SJCRH30 (cell line): ENCODE measurements at regions not wholly inside any gene's neighbourhood (a gene's known extent, or its start where the extent isn't known, plus 50 kb on each side); places are given as distances from the start of the nearest gene placed in this dataset.
"Not testable (repeated sequence)": the region's sequence is repeated elsewhere in the genome, so short reads cannot be mapped to it uniquely, and the experiment has no call there.

ENCODE experiments used
- DNase-seq, 2 experiments: peaks; one replicate each; pipeline ENCODE4 v3.0.0-alpha.2; 2015 to 2020
- H3K27ac ChIP-seq: fragments of 250-450 bp; sonication (Bioruptor Pico); 2 replicates; pipeline ENCODE4 v1.5.1; 2020; ENCODE audit warnings: mild to moderate bottlenecking, moderate library complexity
- H3K27me3 ChIP-seq: fragments of 250-450 bp; sonication (Bioruptor Pico); 2 replicates; pipeline ENCODE4 v1.5.1; 2020; ENCODE audit warnings: mild to moderate bottlenecking, moderate library complexity
- H3K36me3 ChIP-seq: fragments of 250-450 bp; sonication (Bioruptor Pico); 2 replicates; pipeline ENCODE4 v1.5.1; 2020; ENCODE audit warnings: mild to moderate bottlenecking, moderate library complexity
- H3K4me1 ChIP-seq: fragments of 250-450 bp; sonication (Bioruptor Pico); 2 replicates; pipeline ENCODE4 v1.5.1; 2020; ENCODE audit warnings: mild to moderate bottlenecking, moderate library complexity
- H3K4me3 ChIP-seq: fragments of 250-450 bp; sonication (Bioruptor Pico); 2 replicates; pipeline ENCODE4 v1.5.1; 2020; ENCODE audit warnings: mild to moderate bottlenecking, moderate library complexity
- H3K9me3 ChIP-seq: fragments of 250-450 bp; sonication (Bioruptor Pico); replicated peaks from 2 replicates; pipeline ENCODE4 v1.5.1; 2020; ENCODE audit warnings: mild to moderate bottlenecking, moderate library complexity

DNA sequence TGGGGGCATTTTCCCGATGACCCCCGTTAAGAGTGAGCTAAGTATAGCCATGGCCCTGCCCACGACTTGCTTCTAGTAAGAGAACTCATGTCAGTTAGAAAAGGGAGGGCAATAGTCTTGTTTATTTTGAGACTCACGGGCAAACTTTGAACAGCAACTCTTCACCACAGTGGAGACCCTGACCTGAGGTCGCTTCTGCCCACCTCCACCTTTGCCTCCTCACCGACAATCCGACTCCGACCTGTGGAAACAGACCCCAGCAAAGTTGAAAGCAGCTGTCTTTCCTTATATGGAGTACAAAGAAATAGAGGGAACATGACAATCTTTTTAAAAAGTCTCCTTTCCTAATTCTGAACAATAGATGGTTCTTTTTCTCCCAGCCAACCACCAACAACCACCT, 155.0 kb upstream of the GCFC2 start:
- Histone ChIP-seq H3K36me3 (no peaks in the 10 kb centered on the region), H3K4me1 (no peaks in the 10 kb centered on the region), H3K27me3 (peaks cover 7% of the 10 kb centered on the region; the same call in 1 of the 2 replicates), H3K27ac (no peak overlapping the region), H3K4me3 (no peak overlapping the region), H3K9me3 (no peaks in the 10 kb centered on the region; the same call in 1 of the 2 replicates)
- no peak for DNase-seq

DNA sequence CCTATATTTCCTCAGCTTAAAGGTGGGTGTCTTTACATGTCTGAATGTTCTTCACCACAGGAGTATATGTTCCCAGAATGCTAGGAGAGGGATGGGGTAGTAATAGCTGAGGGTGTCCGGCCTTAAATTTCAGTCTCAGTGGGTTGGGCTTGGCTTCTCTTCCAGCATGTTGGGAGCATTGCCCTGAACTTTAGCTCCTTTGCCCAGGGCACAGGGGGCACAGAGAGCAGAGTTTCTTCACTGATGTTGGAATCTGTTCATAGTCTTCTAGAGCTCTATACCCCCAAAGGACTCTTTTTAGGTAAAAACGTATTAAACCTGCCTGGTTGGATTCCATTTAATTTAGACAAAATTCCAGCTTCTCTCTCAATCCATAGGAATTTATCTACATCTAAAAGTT, 154.4 kb upstream of the GCFC2 start:
- H3K36me3 ChIP-seq: no peaks in the 10 kb centered on the region
- no peak overlapping the region for H3K4me3 ChIP-seq
- DNase-seq: no peak
- no peaks in the 10 kb centered on the region; the same call in 1 of the 2 replicates for H3K9me3 ChIP-seq
- H3K4me1 ChIP-seq: no peaks in the 10 kb centered on the region
- peaks cover 3% of the 10 kb centered on the region; the same call in 1 of the 2 replicates for H3K27me3 ChIP-seq
- no peak overlapping the region for H3K27ac ChIP-seq

DNA sequence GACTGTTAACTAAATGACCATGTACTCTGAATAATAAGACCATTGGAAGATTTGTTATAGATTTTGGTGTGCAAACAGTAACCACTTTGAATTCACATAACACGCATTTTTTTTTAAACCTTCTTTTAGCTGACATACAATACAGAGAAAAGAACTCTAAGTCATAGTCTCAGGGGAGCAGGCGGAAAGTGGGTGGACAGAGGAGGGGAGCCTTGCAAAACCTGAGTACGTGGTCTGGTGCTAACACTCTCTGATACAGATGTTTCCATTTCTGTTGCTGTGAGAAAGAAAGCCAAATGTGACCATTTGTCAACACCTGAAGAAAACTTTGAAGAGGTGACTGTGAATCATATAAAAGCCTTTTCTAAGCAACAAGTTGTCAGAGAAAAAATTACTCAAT, 151.8 kb upstream of the GCFC2 start:
- H3K4me3 ChIP-seq: no peak overlapping the region
- H3K9me3 ChIP-seq: no peaks in the 10 kb centered on the region
- H3K27ac ChIP-seq: no peak overlapping the region
- no peaks in the 10 kb centered on the region for H3K36me3 ChIP-seq
- 0 out of 2 replicates have a peak, but pooled peaks cover 3% of the 10 kb centered on the region for H3K27me3 ChIP-seq
- DNase-seq: no peak
- no peaks in the 10 kb centered on the region for H3K4me1 ChIP-seq

DNA sequence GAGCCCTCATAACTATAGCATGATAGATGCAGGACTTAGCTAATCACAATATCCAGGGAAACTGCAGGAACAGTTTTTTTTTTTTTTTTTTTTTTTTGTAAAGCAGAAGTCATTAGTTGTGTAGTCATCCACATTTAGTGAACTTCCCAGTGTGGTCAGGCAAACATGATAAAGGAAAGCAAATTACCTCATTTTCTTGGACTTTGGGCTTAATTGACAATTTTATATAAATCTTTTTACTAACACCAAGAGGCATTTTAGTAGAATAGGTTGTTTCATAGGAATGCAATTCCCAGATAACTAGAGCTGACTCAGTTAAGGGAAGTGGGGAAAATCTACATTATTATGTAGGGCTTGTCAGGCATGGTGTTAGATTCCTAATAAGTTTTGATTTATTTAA, 142.7 kb upstream of the GCFC2 start:
- no peak overlapping the region for H3K27ac ChIP-seq
- H3K4me1 ChIP-seq: no peaks in the 10 kb centered on the region
- DNase-seq: no peak
- H3K9me3 ChIP-seq: 0 out of 2 replicates have a peak, but pooled peaks cover 2% of the 10 kb centered on the region
- H3K36me3 ChIP-seq: no peaks in the 10 kb centered on the region
- H3K27me3 ChIP-seq: no peaks in the 10 kb centered on the region
- no peak overlapping the region for H3K4me3 ChIP-seq

DNA sequence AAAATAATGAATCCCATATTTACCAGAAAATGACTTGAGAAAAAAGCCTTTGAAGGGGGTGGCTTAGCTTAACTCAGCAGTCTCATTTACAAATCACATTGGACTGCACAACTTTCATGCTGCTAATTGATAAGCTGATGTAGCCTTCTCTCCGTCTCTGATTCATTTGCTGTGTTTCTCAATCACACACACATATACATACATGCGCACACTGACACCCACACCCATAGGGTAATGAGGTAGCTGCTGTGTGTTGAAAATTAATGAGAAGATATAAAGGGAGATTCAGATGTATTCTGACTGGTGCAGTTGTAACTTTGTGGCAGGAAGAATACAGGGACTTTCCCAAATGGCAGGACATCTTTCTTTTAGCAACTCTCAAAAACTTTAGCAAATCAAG, 141.9 kb upstream of the GCFC2 start:
- Histone ChIP-seq H3K4me3 (no peak overlapping the region), H3K36me3 (no peaks in the 10 kb centered on the region), H3K27me3 (no peaks in the 10 kb centered on the region), H3K4me1 (no peaks in the 10 kb centered on the region), H3K9me3 (0 out of 2 replicates have a peak, but pooled peaks cover 2% of the 10 kb centered on the region), H3K27ac (no peak overlapping the region)
- no peak for DNase-seq

DNA sequence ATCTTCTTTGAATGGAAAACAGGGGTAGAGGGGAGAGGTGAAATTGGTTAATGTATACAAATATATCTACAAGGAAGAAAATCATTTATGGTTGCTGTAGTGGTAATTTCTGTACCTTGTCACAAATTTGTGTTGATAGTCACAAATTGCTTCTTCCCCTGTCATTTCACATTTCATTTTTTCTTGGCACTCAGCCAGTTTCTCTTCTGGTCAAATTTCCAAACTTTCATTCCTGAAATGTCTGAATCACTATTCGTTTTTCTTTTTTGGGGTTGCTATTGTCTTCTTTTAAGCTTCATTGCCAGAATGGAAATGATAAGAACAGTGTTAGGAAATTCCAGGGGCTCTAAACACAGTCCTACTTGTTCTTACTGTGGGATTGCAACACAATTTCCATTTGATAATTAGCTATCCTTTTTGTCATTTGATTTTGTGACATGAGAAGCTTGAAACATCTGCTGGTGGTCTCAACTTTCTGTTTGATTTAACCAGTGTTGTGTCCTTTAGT, 136.0 kb upstream of the GCFC2 start:
- H3K36me3 ChIP-seq: no peaks in the 10 kb centered on the region
- H3K4me1 ChIP-seq: no peaks in the 10 kb centered on the region
- H3K9me3 ChIP-seq: no peaks in the 10 kb centered on the region
- DNase-seq: no peak
- H3K27me3 ChIP-seq: no peaks in the 10 kb centered on the region
- H3K27ac ChIP-seq: no peak overlapping the region
- no peak overlapping the region for H3K4me3 ChIP-seq

DNA sequence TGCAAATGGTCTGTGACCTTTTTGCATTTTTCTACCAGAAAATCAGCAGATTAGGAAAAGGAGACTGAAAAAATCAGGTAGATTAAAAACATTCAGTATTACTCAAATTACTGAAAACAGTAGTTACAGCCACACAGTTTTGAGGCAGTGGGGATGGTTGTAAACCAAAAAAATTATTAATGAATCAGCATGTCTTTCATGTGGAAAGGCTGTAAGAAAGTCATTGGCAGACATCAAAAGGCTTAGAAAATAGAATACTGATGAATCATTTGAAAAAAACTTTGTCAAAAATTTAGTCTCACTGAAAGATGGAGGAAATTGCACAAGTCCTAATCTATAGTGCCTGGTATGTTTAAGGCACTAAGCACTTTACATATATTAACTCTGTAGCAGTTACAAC, 133.9 kb upstream of the GCFC2 start:
- Histone ChIP-seq H3K4me1 (no peaks in the 10 kb centered on the region), H3K36me3 (no peaks in the 10 kb centered on the region), H3K4me3 (no peak overlapping the region), H3K27ac (no peak overlapping the region), H3K27me3 (no peaks in the 10 kb centered on the region), H3K9me3 (no peaks in the 10 kb centered on the region)
- DNase-seq: no peak

DNA sequence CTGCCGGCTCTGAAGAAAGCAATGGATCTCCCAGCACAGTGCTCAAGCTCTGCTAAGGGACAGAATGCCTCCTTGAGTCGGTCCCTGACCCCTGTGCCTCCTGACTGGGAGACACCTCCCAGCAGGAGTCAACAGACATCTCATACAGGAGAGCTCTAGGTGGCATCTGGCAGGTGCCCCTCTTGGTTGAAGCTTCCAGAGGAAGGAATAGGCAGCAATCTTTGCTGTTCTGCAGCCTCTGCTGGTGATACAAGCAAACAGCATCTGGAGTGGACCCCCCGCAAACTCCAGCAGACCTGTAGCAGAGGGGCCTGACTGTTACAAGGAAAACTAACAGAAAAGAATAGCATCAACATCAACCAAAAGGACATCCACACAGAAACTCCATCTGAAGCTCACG, 123.9 kb upstream of the GCFC2 start:
- not testable (repeated sequence) for H3K9me3 ChIP-seq, H3K27me3 ChIP-seq, H3K4me3 ChIP-seq, H3K36me3 ChIP-seq, H3K4me1 ChIP-seq, DNase-seq, H3K27ac ChIP-seq

DNA sequence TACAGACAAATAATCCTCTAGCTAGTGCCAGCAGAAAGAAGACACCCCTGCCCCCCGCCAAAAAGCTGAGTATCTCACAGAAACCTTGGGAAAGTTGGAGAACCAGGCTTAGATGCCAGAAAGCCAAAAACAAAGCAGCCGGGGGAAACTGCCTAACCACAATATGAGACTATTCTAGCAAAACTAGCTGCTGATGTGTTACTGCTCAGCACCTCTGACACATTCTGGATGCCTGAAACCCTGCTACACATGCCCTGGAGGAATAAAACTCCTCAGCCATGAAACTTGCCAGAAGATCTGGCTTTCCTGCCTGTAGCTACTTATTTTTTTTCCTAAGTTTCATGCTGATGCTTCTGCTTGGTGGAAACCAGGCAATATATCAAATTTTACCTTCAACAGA, 122.7 kb upstream of the GCFC2 start:
- DNase-seq: no peak
- Histone ChIP-seq H3K4me3 (no peak overlapping the region), H3K27me3 (peaks cover 3% of the 10 kb centered on the region; the same call in 1 of the 2 replicates), H3K36me3 (no peaks in the 10 kb centered on the region), H3K9me3 (no peaks in the 10 kb centered on the region), H3K4me1 (no peaks in the 10 kb centered on the region), H3K27ac (no peak overlapping the region)

DNA sequence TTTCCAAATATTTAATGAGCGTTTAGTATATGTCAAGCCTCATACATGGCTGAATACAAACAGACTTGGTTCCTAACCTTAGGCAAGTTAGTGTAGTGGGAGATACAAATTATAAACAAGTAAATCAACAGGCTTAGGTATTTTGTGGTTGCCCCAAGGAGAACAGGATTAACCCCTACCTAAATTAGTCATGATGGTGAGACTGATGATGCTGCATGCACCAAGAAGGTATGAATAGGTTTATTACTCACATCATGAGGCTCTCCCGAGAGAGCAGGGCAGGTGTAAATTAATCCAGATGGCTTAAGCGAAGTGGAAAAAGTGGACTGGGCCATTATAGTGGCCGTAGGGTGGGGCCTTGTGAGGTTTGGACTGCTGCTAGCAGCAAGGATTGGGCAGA, 118.1 kb upstream of the GCFC2 start:
- H3K27ac ChIP-seq: no peak overlapping the region
- no peak for DNase-seq
- no peak overlapping the region for H3K4me3 ChIP-seq
- no peaks in the 10 kb centered on the region for H3K36me3 ChIP-seq
- H3K4me1 ChIP-seq: no peaks in the 10 kb centered on the region
- no peaks in the 10 kb centered on the region for H3K9me3 ChIP-seq
- peaks cover 3% of the 10 kb centered on the region; the same call in 1 of the 2 replicates for H3K27me3 ChIP-seq

DNA sequence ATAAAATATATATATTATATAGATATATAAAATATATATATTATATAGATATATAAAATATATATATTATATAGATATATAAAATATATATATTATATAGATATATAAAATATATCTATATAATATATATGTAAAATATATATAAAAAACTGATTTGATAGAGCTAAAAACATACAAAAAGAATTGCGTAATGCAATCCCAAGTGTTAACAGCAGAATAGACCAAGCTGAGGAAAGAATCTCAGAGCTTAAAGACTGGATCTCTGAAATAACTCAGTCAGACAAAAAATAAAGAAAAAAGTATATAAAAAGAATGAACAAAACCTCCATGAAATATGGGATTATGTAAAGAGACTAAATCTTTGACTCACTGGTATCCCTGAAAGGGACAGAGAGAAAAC, 112.8 kb upstream of the GCFC2 start:
- not testable (repeated sequence) for H3K27me3 ChIP-seq, H3K4me3 ChIP-seq, H3K36me3 ChIP-seq, H3K9me3 ChIP-seq, H3K4me1 ChIP-seq, DNase-seq, H3K27ac ChIP-seq

DNA sequence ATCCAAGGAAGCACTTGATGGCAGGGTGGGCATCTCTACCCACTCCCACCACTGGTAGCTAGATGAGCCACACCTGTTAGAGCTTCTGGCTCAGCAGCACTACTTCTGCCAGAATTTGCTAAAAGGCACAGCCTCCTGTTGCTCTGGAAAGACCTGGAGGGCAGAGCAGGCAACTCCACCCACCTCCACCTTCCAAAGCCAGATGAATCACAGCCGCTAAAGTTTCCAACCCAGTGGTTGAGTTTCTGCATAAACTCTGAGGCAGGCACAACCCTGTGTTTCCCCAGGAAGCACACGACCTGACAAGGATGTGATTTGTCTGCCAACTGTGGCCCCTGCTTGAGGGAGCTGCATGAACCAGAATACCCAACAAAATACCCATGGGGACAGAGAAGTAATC, 111.6 kb upstream of the GCFC2 start:
- Histone ChIP-seq H3K4me3 (no peak overlapping the region), H3K27ac (no peak overlapping the region), H3K9me3 (no peaks in the 10 kb centered on the region), H3K27me3 (no peaks in the 10 kb centered on the region; the same call in 1 of the 2 replicates), H3K4me1 (no peaks in the 10 kb centered on the region), H3K36me3 (no peaks in the 10 kb centered on the region)
- no peak for DNase-seq

DNA sequence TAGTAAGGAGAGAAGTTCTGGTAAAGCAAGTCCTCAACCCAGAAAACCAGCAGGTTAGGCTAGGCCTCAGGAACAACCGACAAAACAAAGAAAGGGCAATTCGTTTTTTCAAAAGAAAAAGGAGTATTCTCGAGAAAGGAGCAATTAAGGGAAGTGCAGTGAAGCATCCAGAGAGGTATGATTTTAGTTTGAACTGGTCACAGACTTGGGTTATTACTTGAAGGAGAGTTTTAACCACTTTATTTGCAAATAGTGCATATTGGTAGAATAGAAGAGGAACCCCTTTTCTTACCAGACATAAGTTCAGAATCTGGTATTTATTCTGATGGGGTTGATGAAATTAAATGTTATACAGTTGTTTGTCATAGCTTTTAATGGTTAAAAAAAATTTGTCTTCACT, 110.0 kb upstream of the GCFC2 start:
- DNase-seq: no peak
- H3K27me3 ChIP-seq: no peaks in the 10 kb centered on the region; the same call in 1 of the 2 replicates
- H3K27ac ChIP-seq: no peak overlapping the region
- H3K4me3 ChIP-seq: no peak overlapping the region
- H3K9me3 ChIP-seq: no peaks in the 10 kb centered on the region
- no peaks in the 10 kb centered on the region for H3K4me1 ChIP-seq
- no peaks in the 10 kb centered on the region for H3K36me3 ChIP-seq

DNA sequence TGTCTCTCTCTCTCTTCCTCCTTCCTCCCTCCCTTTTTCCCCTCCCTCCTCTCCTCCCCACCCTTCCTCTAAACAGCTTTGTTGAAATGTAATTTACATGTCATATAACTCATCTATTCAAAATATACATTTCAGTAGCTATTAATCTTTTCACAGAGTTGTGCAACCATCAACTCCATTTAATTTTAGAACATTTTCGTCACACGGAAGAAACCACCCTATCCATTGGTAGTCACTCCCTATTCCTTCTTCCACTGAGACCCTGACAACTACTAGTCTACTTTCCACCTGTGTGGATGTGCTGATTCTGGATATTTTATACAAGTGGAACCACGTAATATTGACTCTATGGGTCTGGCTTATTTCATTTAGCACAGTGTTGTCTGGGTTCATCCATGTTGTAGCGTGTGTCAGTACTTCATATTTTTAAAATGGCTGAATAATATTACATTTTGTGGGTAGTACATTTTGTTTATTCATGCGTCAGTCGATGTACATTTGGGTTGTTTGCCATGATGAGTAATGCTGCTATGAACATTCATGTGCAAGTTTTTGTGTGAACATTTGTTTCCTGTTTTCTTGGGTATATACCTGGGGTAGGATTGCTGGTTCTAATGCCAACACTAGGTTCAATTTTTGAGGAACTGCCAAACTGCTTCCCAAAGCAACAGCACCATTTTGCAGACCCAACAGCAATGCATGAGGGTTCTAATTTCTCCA, 100.1 kb upstream of the GCFC2 start:
- Histone ChIP-seq H3K36me3 (no peaks in the 10 kb centered on the region), H3K9me3 (no peaks in the 10 kb centered on the region), H3K27ac (no peak overlapping the region), H3K4me3 (no peak overlapping the region), H3K27me3 (no peaks in the 10 kb centered on the region; the same call in 1 of the 2 replicates), H3K4me1 (peaks cover 14% of the 10 kb centered on the region)
- no peak for DNase-seq

DNA sequence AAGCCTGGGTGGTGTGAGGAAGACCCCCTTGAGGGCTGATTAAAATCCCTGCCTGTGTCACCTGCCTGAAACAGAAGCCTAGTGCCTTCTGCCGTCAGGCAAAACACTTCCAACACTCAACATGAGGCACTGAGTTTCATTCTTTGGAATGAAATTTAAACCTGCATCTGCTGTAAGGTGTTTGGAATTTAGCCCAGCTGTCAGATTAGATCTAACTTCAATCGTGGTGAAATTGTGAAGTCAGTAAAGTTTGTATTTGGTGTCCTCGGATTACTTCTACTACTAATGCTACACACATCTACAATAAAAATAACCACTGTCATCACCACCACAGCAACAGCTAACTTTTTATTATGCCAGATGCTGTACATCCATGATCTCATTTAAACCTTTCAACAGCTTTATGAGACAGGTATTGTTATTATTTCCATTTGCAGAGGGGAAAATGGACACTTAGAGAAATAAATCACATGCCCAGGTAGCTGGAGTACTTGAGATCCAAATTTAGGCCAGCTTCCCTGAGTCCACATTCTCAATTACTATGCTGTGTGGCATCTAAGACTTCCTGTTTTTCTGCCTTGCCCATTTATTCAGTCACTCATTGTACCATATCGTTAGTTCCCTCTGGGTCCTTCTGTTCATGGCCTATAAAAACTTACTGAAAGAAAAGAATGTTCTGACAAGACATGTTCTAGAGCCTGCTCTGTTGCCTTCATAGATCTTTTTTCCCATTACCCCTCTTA, 98.2 kb upstream of the GCFC2 start:
- H3K36me3 ChIP-seq: no peaks in the 10 kb centered on the region
- no peak overlapping the region for H3K27ac ChIP-seq
- no peaks in the 10 kb centered on the region; the same call in 1 of the 2 replicates for H3K27me3 ChIP-seq
- peaks cover 14% of the 10 kb centered on the region for H3K4me1 ChIP-seq
- no peak overlapping the region for H3K4me3 ChIP-seq
- DNase-seq: peak; percentile 14 to 50
- H3K9me3 ChIP-seq: no peaks in the 10 kb centered on the region
